T-helper 2 cell treated with Interferon-gamma antibody and Interleukin-4, amounts not matched to agents 5 μg/mL and 100 μg/mL, for 36 hours (primary cell): ENCODE measurements at regions not wholly inside any gene's neighbourhood (a gene's known extent, or its start where the extent isn't known, plus 50 kb on each side); places are given as distances from the start of the nearest gene placed in this dataset.

ENCODE experiments used
- DNase-seq: peaks from one replicate; pipeline ENCODE4 v3.0.0; 2021; ENCODE audit warnings: low spot score
- H3K27ac Mint-ChIP-seq: one replicate; pipeline ENCODE4 v1.8.0; 2021; ENCODE audit warnings: mild to moderate bottlenecking, mixed read lengths
- H3K27me3 Mint-ChIP-seq: one replicate; pipeline ENCODE4 v1.8.0; 2021; ENCODE audit warnings: low read depth, mixed read lengths
- H3K36me3 Mint-ChIP-seq: one replicate; pipeline ENCODE4 v1.8.0; 2021; ENCODE audit warnings: low read depth, mixed read lengths
- H3K4me1 Mint-ChIP-seq: one replicate; pipeline ENCODE4 v1.8.0; 2021; ENCODE audit warnings: low read depth, mixed read lengths
- H3K4me3 Mint-ChIP-seq: one replicate; pipeline ENCODE4 v1.8.0; 2022; ENCODE audit warnings: mild to moderate bottlenecking, moderate library complexity, mixed read lengths
- H3K9me3 Mint-ChIP-seq: one replicate; pipeline ENCODE4 v1.8.0; 2021; ENCODE audit warnings: mixed read lengths

- H3K4me1 Mint-ChIP-seq = no peaks in the 10 kb centered on the region
- no peaks in the 10 kb centered on the region for H3K36me3 Mint-ChIP-seq
- H3K4me3 Mint-ChIP-seq = no peak overlapping the region
- no peak for DNase-seq
- H3K9me3 Mint-ChIP-seq = peaks cover under 1% of the 10 kb centered on the region
- no peaks in the 10 kb centered on the region for H3K27me3 Mint-ChIP-seq
- H3K27ac Mint-ChIP-seq = no peak overlapping the region
These were observed 273.4 kb downstream of the BMP4 start for GRCh38 chr14:53683229-53683628.

- Mint-ChIP-seq H3K36me3 (no peaks in the 10 kb centered on the region), H3K4me3 (no peak overlapping the region), H3K27me3 (no peaks in the 10 kb centered on the region), H3K27ac (no peak overlapping the region), H3K4me1 (no peaks in the 10 kb centered on the region), H3K9me3 (peaks cover 4% of the 10 kb centered on the region)
- no peak for DNase-seq
These were observed 284.1 kb downstream of the BMP4 start for GRCh38 chr14:53672526-53672925.

- Mint-ChIP-seq H3K4me3 (no peak overlapping the region), H3K36me3 (no peaks in the 10 kb centered on the region), H3K4me1 (no peaks in the 10 kb centered on the region), H3K9me3 (no peaks in the 10 kb centered on the region), H3K27ac (no peak overlapping the region), H3K27me3 (no peaks in the 10 kb centered on the region)
- no peak for DNase-seq
These were observed 285.9 kb downstream of the BMP4 start for GRCh38 chr14:53670701-53671100.

DNA sequence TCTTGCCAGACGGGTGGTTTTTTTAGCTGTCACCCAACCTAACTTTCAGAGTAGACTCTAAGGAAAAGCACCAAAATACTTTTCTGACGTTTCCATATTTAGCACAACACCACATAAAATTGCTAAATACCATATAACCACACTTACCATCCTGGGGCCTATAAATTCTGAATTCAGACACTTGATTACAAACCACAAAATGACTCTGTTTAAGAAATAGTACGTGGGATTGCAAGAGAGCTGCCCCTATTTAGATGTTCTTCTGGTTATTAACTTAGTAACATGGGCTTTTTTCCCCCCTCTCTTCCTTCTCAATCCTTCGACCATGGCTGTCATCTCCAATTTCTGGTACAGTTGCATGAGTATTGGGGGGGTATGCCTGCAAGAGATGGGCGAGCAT, 287.7 kb downstream of the BMP4 start:
- H3K27me3 Mint-ChIP-seq = no peaks in the 10 kb centered on the region
- H3K36me3 Mint-ChIP-seq = no peaks in the 10 kb centered on the region
- no peaks in the 10 kb centered on the region for H3K9me3 Mint-ChIP-seq
- H3K4me1 Mint-ChIP-seq = no peaks in the 10 kb centered on the region
- H3K27ac Mint-ChIP-seq = no peak overlapping the region
- H3K4me3 Mint-ChIP-seq = no peak overlapping the region
- no peak for DNase-seq

DNA sequence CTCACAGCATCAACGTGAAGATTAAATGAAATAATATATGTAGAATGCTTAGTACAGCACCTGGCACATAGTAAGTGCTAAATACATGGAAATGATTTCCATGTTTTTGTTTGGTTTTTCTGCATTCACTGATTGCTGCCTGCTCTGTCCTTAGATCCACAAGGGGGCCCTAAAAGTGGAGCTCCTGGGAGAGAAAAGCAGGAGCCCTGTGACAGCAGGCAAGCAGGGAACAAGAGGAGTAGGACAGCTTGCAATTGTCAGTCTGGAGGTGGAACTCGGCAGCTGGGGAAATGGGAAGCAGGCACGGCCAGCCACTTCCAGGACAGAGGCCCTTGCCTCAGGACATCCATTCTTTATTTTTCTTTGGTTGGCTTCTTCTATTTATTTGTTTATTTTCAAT, 292.9 kb downstream of the BMP4 start:
- Mint-ChIP-seq H3K36me3 (no peaks in the 10 kb centered on the region), H3K27ac (no peak overlapping the region), H3K27me3 (no peaks in the 10 kb centered on the region), H3K4me1 (no peaks in the 10 kb centered on the region), H3K9me3 (no peaks in the 10 kb centered on the region), H3K4me3 (no peak overlapping the region)
- no peak for DNase-seq

DNA sequence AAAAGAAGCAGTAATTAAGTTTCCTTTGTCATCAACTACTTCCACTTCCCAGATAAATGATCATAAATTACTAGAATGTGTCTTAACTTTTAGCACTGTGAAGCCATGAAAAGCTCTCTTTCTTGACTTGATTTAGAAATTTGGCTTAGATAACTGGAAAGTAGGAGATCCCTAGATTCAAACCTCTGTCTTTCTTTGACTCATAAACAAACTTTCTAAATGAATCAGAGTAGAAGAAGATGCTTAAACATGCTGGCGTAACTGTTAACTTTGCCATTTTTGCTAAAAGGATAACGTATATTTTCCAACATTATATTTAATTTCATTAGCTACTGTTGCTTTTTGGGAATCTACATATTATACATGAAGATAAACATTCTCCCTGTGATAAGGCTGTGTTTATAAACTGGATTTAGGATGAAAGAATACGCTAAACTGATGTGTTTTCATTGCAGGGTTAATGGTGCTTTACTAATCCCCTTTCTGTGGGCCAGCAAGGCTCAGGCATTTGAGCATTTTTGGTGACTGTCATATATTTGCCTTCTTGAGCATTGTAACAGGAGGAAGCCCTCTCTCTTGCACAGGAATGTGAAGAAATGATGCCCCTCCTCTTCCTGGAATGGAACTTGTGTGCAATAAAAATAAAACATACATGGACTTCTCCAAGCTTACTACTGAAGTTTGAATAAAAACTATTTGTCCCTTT, 301.4 kb downstream of the BMP4 start:
- no peak for DNase-seq
- Mint-ChIP-seq H3K27ac (no peak overlapping the region), H3K9me3 (no peaks in the 10 kb centered on the region), H3K4me3 (no peak overlapping the region), H3K4me1 (no peaks in the 10 kb centered on the region), H3K36me3 (no peaks in the 10 kb centered on the region), H3K27me3 (no peaks in the 10 kb centered on the region)

- no peak overlapping the region for H3K27ac Mint-ChIP-seq
- H3K27me3 Mint-ChIP-seq = no peaks in the 10 kb centered on the region
- DNase-seq = no peak
- H3K4me3 Mint-ChIP-seq = no peak overlapping the region
- no peaks in the 10 kb centered on the region for H3K4me1 Mint-ChIP-seq
- no peaks in the 10 kb centered on the region for H3K36me3 Mint-ChIP-seq
- no peaks in the 10 kb centered on the region for H3K9me3 Mint-ChIP-seq
These were observed 304.6 kb downstream of the BMP4 start for GRCh38 chr14:53652068-53652467.

DNA sequence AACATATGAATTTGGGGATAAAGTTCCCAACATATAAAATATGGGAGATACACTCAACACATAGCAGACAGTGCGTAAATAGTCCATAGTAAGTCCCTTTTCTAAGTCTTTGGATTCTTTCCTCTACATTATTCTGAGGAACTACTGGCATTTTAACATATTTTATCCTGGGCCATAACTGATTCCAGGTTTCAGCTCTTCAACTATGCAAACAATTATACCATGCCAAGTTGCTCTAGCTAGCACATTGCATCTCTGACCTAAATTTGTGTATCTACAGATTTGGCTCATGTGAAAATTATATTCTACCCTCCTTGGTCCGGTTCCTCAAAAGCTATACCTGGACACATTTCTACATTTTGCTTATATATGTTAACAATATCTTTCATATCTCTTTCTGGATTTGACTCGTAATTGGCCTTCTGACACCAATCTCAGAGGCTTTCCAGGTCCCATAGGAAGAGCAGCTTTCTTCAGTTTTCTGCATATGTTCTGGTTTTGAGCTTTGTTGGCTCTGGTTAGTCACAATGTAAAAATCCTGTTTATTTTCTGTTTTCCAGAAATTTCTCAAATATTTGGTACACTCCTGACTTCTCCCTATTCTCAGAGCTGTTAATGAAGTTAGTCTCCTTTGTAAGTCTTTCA, 305.4 kb downstream of the BMP4 start:
- no peak overlapping the region for H3K27ac Mint-ChIP-seq
- H3K4me3 Mint-ChIP-seq = no peak overlapping the region
- H3K27me3 Mint-ChIP-seq = no peaks in the 10 kb centered on the region
- no peaks in the 10 kb centered on the region for H3K36me3 Mint-ChIP-seq
- no peaks in the 10 kb centered on the region for H3K9me3 Mint-ChIP-seq
- no peaks in the 10 kb centered on the region for H3K4me1 Mint-ChIP-seq
- DNase-seq = no peak

- no peaks in the 10 kb centered on the region for H3K36me3 Mint-ChIP-seq
- no peaks in the 10 kb centered on the region for H3K9me3 Mint-ChIP-seq
- DNase-seq = no peak
- H3K27ac Mint-ChIP-seq = no peak overlapping the region
- H3K27me3 Mint-ChIP-seq = no peaks in the 10 kb centered on the region
- no peaks in the 10 kb centered on the region for H3K4me1 Mint-ChIP-seq
- H3K4me3 Mint-ChIP-seq = no peak overlapping the region
These were observed 309.7 kb downstream of the BMP4 start for GRCh38 chr14:53646925-53647324.

- Mint-ChIP-seq H3K27me3 (no peaks in the 10 kb centered on the region), H3K9me3 (no peaks in the 10 kb centered on the region), H3K27ac (no peak overlapping the region), H3K4me3 (no peak overlapping the region), H3K4me1 (no peaks in the 10 kb centered on the region), H3K36me3 (no peaks in the 10 kb centered on the region)
- DNase-seq = no peak
These were observed 315.9 kb downstream of the BMP4 start for GRCh38 chr14:53640695-53641094.

- Mint-ChIP-seq H3K4me3 (no peak overlapping the region), H3K36me3 (no peaks in the 10 kb centered on the region), H3K9me3 (no peaks in the 10 kb centered on the region), H3K27ac (no peak overlapping the region), H3K27me3 (no peaks in the 10 kb centered on the region), H3K4me1 (no peaks in the 10 kb centered on the region)
- DNase-seq = no peak
These were observed 317.7 kb downstream of the BMP4 start for GRCh38 chr14:53638966-53639365.

- no peaks in the 10 kb centered on the region for H3K36me3 Mint-ChIP-seq
- no peak for DNase-seq
- H3K27me3 Mint-ChIP-seq = no peaks in the 10 kb centered on the region
- H3K27ac Mint-ChIP-seq = no peak overlapping the region
- H3K9me3 Mint-ChIP-seq = no peaks in the 10 kb centered on the region
- H3K4me1 Mint-ChIP-seq = no peaks in the 10 kb centered on the region
- H3K4me3 Mint-ChIP-seq = no peak overlapping the region
These were observed 321.8 kb downstream of the BMP4 start for GRCh38 chr14:53634793-53635192.

GRCh38 chr14:53630336-53630735, 326.3 kb downstream of the BMP4 start:
- no peaks in the 10 kb centered on the region for H3K4me1 Mint-ChIP-seq
- H3K27ac Mint-ChIP-seq = no peak overlapping the region
- no peaks in the 10 kb centered on the region for H3K27me3 Mint-ChIP-seq
- no peak for DNase-seq
- H3K36me3 Mint-ChIP-seq = no peaks in the 10 kb centered on the region
- no peaks in the 10 kb centered on the region for H3K9me3 Mint-ChIP-seq
- no peak overlapping the region for H3K4me3 Mint-ChIP-seq

GRCh38 chr14:53628732-53629430, 327.7 kb downstream of the BMP4 start:
- DNase-seq = no peak

More at GRCh38 chr14:53628732-53629430, 327.7 kb downstream of the BMP4 start:
- H3K4me3 Mint-ChIP-seq = no peak overlapping the region
- H3K9me3 Mint-ChIP-seq = no peaks in the 10 kb centered on the region
- H3K36me3 Mint-ChIP-seq = no peaks in the 10 kb centered on the region
- H3K27me3 Mint-ChIP-seq = no peaks in the 10 kb centered on the region
- no peak overlapping the region for H3K27ac Mint-ChIP-seq
- H3K4me1 Mint-ChIP-seq = no peaks in the 10 kb centered on the region
